HG02610 (cell line): ENCODE measurements at regions not wholly inside any gene's neighbourhood (a gene's known extent, or its start where the extent isn't known, plus 50 kb on each side); places are given as distances from the start of the nearest gene placed in this dataset.
"Not testable (repeated sequence)": the region's sequence is repeated elsewhere in the genome, so short reads cannot be mapped to it uniquely, and the experiment has no call there.

Experiments used
- ATAC-seq: cut with Tn5 transposase; IDR thresholded peaks from one replicate; pipeline ENCODE4 v1.9.1; 2021; ENCODE audit warnings: mild to moderate bottlenecking, moderate library complexity; ENCODE audit not compliant: unreplicated experiment

DNA sequence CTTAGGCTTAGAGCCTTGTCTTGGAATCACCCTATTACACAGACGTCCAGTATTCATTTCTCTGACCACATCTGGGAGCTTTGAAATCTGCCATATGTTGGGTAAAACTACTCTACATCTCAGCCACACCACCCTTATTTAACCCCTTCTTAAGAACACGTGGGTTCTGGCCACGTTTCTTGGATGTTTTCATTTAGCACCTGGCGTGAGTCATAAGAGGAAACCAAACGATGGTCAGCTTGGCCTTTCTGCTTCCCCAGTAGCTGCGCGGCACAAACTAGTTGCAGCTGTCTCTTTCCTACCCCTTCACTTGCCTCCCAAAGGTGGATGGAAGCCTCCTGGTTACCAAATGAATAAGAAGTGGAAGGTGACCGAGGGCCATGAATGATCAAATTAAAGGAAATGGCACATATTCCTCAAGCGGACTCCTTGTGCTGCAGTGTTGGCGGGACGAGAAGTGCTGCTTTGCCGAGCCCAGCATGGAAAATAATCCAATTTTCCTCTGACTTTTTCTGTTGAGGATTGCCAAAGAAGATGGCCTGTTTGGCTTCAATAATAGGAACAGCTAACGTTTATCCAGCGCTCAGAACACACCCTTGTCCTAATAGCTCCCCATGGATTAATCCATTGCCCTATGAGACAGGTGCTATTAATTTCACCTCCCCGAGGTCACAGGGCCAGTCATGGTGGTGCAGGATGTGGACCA, 154.1 kb downstream of the ZNF664 start:
- peak; percentile 47 for ATAC-seq

DNA sequence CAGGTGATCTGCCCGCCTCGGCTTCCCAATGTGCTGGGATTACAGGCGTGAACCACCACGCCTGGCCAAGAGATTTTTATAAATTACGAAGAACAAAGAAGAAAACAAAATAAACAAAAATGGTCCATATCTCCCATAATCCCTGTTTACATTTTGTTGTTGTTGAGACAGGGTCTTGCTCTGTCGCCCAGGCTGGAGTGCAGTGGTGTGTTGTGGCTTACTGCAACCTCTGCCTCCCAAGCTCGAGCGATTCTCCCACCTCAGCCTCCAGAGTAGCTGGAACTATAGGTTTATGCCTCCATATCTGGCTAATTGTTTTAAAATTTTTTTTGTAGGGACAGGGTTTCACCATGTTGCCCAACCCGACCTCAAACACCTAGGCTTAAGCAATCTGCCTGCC, 156.1 kb downstream of the ZNF664 start:
- ATAC-seq = no peak

DNA sequence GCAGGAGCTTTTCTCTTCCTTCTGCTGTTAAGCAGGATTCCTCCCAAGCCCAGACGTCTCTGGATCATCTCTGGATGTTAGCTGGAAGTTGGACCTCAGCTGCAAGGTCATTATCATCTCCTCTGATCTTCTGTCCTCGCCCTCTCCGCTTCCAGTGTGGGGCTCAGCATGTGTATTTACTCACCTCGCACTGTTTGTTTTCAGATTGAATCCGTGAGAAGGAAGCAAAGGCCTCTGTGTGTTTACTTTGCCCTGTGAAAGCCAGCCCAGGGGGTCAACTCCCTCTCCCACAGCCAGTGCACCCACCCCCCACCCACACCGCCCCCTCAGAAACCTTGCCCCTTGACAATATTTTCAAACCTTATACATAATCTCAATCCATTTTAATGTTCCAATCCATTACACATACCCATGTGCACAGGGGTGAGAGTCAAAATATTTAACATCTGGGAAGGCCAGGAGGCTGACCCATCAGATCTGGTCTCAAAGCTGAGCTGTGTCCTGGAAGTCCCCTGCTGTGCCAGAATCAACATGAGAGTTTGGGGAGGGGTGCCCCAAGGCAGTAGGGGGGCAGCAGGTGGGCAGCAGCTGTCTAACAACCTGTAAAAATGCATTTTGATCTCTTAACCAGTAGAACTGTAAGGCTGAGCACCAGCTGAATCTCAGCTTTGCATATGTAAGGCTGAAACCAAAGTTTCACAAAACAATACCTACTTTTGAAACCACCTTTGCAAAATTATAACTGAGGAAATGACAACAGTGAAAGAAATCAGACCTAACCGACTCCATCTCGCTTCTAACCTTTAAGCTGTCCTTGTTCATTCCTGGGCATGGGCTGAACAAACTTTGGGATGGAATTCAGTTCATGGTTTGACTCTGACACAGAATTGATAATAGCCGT, 157.9 kb downstream of the ZNF664 start:
- no peak for ATAC-seq

DNA sequence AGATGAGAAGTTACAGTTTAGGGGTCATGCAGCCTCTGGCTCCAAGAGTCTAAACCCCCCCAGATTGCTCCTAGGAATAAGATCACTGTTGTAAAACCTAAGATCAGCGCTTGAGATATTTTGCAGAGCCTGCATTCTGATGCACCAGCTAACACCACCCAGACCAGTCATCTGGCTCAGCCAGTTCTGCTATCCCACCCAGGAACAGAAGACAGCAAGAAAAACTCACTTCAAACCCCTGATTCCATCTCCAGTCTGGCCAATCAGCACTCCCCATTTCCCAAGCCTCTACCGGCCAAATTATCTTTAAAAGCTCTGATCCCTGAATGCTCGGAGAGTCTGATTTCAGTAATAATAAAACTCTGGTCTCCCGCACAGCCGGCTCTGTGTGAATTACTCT, 158.6 kb downstream of the ZNF664 start:
- ATAC-seq = no peak

DNA sequence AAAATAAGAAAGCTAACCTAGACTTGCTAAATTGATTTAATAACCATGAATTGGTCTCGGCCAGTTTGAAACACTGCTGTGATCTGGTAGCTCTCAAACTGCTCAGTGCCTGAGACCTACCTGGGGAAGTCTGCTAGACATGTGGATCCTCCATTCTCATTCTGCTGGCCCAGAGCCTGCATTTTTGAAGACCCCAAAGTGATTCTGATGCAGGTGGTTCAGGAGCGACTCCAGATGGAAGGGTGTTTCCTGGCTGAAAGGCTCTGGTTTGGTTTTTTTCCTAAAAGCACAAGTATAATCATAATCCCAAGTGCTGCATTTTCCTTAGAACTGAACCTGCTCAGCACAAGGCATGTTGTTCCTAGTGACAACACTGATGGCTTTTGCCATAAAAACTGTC, 159.5 kb downstream of the ZNF664 start:
- no peak for ATAC-seq

DNA sequence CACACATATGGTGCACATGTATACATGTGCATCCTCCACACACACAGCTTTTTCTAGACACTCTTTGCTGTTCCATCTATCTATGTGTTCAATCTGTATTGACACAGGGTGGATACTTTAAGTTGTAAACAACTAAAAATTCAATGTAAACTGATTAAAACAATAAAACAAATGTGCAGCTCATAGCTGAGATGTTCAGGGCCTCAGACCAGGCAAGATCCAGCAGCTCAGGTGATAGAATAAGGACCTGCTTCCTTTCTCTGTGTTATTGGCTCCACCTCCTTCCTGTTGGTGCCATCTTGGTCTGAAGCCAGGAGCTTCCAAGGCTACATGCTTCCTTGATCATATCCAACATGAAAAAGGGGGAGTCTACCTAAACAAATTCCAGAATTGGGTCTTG, 158.1 kb upstream of the RFLNA start:
- ATAC-seq = no peak

DNA sequence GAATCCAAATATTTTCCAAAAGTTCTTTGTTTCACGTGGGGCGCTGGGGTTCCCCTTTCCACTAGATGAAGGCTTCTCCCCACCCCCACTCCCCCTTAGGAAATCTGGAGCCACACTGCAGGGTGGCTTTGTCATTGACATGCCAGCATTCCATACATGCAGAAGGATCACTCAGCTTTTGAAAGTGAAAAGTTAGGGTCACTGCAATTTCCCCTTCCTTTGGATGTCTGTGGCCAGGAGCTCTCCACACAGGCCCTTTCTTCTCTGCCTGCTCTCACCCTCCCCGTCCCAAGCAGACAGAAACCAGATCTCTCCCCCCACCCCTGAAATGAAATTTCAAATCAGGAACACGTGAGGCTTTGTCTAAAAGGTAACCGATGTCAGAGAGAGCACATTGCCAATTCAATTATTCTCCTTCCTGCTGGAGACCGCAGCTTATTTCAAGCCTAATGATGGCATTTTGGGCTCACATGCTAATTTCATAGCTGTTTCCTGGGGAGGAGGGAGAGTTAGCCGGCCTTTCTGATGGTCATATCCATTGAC, 153.9 kb upstream of the RFLNA start:
- no peak for ATAC-seq

DNA sequence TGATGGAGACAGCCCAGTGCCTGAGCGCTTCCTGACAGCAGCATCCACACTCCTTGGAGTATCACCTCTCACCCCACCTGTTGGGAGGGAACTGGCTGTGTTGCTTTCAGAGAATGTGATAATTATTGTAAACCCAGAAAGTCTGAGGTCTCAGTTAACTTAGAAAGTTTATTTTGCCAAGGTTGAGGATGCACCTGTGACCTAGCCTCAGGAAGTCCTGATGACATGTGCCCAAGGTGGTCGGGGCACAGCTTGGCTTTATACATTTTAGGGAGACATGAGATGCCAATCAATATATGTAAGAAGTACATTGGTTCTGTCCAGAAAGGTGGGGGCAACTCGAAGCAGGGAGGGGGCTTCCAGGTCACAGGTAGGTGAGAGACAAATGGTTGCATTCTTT, 153.3 kb upstream of the RFLNA start:
- ATAC-seq = not testable (repeated sequence)

DNA sequence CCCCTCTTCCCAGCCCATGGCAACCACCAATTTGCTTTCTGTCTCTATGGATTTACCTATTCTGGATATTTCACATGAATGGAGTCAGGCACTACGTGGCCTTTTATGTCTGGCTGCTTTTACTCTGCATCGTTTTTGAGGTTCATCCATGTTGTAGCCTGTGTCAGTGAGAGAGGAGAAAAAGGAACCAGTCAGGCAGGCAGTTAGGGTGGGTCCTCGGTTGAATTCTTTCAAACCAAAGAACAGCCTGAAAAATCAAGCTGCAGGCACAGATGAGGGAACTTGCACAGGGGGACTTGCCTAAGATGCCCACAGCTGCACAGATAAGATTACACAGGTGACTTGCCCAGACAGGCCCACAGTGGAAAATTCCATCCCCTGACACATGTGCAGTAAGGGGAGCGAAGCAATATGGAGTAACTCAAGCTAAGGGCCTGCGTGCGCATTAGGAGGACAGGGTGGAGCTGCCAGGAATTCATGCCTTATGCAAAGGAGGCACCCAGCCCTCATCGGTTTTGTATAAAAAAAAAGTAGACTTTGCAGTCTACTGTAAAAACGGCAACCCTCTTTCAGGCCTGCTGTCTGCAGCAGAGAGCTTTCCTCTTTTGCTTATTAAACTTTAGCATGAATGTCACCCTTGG, 152.4 kb upstream of the RFLNA start:
- ATAC-seq = no peak

DNA sequence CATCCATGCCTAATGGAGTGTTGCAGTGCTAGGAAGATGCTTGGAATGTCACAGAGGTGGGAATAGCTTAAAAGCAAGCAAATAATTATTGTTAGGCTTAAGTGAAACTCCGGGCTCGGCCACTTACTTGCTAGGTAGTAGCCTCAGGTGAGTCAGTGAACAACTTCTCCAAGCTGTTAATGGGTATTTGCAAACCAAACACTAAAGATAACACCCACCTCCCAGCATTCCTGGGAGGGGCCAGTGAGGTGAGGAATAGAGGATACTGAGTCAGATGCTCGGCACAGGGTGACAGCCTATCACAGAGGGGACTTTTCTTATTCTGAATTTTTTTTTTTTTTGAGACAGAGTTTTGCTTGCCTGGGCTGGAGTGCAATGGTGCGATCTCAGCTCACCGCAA, 151.2 kb upstream of the RFLNA start:
- ATAC-seq = no peak

DNA sequence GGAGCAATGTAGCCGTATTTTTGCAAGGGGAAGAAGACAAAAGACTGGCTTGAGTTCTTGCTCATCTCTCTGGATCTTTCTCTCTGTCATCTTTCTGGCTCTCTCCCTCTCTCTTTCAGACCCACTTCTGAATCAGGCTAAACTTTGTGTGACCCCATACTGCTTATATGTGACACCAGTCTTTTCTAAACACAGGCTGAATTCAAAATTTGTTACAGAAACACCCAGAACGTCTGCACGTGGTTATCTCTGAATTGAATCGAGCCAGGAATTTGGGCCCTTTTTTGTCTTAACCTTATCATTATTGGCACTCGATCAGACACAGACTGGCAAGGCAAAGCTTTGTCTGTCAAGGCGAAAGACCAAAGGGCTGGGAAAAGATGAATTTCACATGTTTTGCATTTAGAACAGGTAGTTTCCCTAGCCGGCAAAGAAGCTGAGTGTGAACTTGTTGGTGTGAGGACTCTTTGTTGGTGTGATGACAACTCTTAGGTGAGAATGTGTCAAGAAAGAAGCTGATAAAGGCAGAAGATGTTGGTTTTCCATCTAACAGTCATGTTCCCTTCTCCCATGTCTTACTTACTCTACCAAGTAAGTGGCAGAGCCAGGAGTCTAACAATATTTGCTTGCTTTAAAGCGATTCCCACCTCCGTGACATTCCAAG, 150.2 kb upstream of the RFLNA start:
- no peak for ATAC-seq

DNA sequence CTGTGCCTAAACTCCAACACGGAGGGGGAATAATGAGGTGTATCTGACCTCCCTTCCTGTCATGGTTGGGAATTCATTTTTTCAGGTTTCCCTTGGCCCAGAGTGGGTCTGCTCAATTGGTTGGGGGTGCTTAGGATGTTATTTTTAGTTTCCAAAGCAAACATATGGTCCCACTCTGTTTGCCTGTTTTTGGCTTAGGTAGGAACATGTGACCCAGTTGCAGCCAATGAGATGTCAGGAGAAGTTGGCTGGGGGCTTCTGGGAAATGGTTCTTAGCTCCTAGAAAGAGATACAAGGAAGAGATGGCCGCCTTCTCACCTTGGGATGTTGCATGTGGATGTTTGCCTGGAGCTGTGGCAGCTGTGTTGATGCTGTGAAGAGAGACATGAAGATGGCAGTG, 147.9 kb upstream of the RFLNA start:
- ATAC-seq = no peak

DNA sequence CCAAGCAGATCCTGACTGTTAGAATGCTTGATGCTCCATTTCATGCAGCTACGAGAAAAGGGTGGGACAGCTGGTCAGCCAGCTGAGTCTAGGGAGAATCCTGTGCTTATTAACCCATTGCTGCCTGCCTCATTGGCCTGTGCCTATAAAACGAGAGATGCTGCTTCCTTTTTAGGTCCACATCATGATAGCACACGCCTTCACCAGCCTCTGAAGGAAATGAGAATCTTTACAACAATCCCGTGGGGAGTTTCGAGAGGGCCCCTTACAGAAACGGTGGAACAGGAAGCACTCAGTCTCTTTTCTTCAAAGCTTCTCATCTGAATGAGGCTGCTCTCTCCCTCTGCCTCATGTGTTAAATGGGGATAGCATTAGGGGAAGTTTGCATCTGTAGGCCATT, 147.3 kb upstream of the RFLNA start:
- ATAC-seq = no peak

DNA sequence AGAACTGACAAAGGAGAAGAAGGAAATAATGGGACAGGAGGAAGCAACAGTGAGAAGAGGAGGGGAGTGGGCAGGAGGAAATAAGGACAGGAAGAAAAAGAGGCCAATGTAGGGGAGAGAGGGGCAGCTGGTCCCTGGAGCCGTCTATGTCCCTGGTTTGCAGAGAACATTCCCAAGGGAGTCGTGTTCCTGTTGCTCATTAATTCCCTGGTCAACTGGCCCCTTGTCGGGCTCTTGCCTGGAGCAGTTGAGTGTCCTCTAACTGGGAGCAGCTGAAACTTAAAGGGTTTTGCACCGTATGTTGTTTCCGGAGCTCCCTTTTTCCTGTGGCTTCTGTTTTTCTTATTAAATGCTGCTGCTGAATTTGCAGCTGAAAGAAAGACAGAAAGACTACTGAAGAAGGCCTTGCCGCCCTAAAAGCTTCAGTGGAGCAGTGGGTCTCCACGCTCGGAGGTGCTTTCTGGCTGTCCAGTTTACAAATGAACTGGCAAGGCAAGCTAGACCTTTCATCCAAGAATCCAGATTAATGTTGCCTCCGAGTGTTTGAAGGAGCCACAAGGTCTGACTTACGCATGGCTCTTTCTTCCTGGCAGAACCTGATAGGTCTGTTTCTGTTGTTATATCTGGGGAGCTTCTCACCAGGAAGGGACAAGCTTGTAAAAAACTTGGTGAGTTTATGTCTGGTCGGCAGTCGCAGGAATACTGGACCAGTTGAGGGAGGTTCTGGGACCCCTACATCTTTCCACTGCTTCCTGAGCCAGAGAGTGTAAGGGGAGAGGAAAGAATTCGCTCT, 146.2 kb upstream of the RFLNA start:
- ATAC-seq = no peak

DNA sequence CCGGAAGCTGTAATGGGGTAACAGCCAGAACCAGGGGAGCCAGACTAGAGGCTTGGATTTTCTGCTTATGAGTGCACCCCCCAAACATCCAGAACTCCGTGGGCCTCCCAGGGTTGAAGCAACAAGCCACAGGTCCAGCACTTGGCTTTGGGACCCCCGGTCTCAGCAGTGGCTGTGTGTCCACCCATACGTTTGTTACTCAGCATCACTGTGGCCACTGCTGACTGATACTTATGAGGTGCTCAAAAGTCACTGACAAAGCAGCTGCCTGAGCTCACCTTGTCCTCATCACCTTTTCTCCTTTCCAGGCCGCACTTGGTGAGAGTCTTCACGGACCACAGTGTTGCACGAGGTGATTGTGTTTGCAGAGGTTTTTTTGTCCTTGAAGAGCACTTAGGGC, 145.6 kb upstream of the RFLNA start:
- ATAC-seq = no peak

DNA sequence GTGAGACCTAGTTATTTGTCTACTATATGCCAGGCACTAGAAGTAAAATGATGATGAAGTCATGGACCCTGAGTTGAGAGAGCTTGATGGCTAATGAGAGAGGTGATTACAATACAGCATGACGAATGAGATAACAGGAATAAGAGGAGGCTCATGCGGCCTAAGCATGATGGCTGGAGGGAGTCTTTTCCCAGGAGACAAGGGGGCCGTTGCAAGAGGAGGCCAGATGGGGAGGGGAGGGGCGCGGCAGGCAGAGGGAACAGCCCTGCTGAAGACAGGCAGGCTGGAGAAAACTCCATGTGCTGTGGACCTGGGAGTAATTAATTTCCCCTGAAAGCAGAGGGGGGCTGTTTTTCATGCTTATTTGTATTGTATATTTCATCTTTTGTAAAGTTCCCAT, 144.7 kb upstream of the RFLNA start:
- no peak for ATAC-seq

DNA sequence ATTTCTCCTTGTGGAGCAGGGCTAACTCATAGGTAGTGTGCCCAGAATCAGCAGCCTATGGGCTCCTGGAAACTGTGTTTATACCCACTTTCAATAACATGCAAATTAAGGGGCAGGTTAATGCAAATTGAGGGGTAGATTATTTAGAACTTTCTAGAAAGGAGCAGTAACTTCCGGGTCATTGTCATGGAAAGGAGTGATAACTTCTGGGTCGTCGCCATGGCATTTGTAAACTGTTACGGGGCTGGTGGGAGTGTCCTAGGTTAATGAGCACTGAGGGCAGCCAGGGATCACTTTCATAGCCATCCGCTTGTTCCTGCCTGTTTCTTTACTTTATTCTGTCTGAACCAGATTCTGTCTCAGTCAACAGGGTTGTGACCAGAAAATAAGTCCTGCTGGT, 143.3 kb upstream of the RFLNA start:
- ATAC-seq = no peak

DNA sequence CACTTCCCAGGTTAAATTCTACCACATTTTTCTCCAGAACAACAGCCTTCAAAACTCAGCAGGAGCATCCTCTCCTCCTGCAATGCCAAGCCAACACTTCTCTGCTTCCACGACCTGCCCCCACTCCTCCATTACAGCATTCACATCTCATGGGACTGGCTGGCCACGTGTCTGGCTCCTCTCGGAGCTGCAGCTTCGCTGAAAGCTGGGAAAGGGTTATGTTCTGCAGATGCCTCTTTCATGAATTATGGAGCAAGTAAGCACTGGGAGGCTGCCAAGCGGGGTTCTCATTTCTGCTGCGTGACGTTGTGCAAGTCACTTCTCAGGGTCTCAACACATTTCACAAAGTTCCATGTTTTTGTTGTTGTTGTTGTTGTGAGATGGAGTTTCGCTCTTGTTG, 142.2 kb upstream of the RFLNA start:
- ATAC-seq = no peak

DNA sequence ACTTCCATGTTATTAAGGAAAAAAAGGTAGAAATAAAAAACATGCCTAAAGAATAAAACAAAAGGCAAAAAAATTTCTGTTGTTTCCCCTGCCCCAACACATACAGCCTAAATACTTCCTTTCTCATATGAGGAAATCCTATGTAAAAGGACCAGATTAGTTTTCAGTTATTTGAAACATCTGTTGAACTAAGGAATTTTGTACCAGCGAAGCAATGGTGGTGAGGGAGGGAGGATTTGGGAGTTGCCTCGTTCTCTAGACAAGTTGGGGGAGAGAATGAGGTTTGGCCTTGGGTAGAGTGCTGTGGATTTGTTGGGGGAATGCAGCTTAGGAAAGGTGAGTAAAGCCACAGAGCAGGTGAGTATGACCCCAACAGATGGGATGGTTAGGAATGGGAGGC, 141.5 kb upstream of the RFLNA start:
- ATAC-seq = no peak

DNA sequence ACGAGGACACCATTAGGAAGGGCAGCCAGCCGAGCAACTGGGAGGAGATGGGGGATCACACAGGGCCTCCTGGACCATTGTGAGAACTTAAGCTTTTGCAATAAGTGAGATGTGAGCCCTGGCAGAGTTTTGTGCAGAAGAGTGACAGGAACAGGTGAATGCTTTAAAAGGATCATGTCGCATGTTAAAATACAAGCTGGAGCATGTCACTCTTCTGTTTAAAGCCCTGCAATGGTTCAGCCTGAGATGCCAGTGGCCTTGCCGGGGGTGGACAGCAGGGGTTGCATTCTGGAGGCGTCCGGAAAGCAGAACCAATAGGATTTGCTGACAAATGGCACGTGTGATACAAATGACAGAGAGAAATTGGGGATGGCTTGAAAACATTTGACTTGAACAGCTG, 137.5 kb upstream of the RFLNA start:
- no peak for ATAC-seq
